GM18517 (cell line): ENCODE measurements at regions not wholly inside any gene's neighbourhood (a gene's known extent, or its start where the extent isn't known, plus 50 kb on each side); places are given as distances from the start of the nearest gene placed in this dataset.

Experiments used
- ATAC-seq: cut with Tn5 transposase; IDR thresholded peaks from one replicate; pipeline ENCODE4 v1.9.1; 2021; ENCODE audit warnings: mild to moderate bottlenecking, moderate library complexity; ENCODE audit not compliant: unreplicated experiment

- no peak for ATAC-seq
Measured at GRCh38 chr4:179855469-179855868, 2387.7 kb upstream of the TENM3 start.

- ATAC-seq, result no peak
Measured at GRCh38 chr4:179858221-179858620, 2385.0 kb upstream of the TENM3 start.

- peak; percentile 79 for ATAC-seq
Measured at GRCh38 chr4:179867300-179867878, 2375.8 kb upstream of the TENM3 start.

DNA sequence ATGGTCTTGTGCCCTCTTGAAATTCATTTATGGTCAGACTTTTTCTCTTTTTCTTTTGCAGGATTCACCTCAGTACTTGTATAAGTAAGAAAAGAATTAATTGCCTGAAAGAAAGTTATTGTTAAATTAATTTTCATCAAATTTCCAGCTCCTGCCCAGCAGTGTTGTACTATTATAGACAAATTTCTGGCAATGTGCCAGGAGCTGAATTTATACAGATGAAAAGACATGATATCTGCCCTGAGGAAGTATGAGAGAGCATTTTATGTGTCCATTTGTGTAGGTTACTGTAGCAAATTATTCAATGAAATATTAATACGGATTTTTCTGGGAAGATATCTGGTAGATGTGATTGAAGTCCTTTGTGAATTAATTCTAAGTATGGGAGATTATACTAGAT lies 2371.5 kb upstream of the TENM3 start:
- no peak for ATAC-seq

- ATAC-seq, result no peak
Measured at GRCh38 chr4:179872755-179873154, 2370.4 kb upstream of the TENM3 start.

- no peak for ATAC-seq
Measured at GRCh38 chr4:179880756-179881155, 2362.4 kb upstream of the TENM3 start.

- ATAC-seq, result no peak
Measured at GRCh38 chr4:179894066-179894778, 2349.0 kb upstream of the TENM3 start.

DNA sequence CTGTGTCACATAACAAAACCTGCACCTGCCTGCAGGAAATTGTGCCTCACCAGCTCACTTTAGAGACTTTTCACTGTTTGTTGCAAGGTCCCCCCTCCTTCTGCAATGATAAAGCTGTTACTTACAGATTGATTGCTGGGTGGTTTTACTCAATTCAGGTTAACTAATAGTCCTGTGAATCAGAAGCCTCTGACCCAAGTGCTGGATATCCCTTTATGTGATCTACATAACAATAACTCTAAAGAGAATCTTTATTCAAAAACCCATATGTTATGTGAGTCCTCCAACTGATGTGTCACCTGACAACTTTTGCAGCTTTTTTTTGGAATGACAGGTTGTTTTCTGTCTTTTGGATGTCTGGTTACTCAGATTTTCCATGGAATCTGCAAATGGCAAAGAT lies 2323.6 kb upstream of the TENM3 start:
- no peak for ATAC-seq

DNA sequence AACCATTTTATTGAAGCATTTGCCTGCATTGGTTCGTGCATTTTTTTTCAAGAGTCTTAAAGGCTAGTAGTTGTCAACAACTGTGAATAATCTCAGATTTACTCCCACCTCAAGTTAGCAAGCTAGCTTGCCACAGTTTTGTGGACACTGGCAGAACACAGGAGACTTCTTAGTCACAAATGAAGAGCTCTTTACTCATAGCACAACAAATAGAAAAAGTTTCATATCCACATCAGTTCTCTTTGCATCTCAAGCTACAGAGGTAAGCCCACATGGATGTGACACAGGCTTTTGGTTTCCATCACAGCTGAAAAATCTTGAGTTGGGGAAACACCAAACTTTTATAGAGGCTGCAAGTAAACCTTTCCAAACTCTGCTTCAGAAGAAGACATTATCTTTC lies 2315.7 kb upstream of the TENM3 start:
- no peak for ATAC-seq

DNA sequence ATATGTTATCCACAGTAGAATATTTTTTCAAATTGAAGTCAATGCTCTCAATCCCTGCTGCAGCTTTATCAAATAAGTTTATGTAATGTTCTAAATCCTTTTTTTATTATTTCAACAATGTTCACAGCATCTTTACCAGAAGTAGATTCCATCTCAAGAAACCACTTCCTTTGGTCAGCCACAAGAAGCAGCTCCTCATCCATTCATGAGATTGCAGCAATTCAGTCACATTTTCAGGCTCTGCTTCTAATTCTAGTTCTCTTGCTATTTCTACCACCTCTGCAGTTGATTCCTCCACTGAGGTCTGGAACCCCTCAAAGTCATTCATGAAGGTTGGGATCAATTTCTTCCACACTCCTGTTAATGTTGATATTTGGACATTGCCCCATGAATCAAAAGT lies 2301.3 kb upstream of the TENM3 start:
- ATAC-seq, result no peak

- no peak for ATAC-seq
Measured at GRCh38 chr4:179976777-179977176, 2266.4 kb upstream of the TENM3 start.

GRCh38 chr4:179977378-179977777 lies 2265.8 kb upstream of the TENM3 start:
- no peak for ATAC-seq

- no peak for ATAC-seq
Measured at GRCh38 chr4:179981161-179981560, 2262.0 kb upstream of the TENM3 start.

DNA sequence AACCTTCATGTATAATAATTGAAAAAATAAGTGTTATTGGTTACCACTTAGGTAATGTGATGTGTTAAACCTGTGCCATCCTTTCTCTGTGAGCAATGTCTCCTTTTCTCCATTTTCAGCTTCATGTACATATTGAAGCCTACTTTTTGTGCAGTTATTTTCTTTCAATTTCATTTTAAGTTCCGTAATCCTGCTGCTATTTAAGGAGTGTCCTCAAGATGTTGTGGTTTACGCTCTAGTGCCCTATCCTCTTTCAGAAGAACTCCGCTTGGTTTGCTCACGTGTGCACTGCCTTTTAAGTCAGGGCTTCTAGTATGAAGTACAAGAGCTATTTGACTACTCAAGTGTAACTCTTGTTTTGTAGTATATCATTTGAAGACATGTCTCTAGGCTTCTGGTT lies 2253.2 kb upstream of the TENM3 start:
- peak; percentile 98 for ATAC-seq

DNA sequence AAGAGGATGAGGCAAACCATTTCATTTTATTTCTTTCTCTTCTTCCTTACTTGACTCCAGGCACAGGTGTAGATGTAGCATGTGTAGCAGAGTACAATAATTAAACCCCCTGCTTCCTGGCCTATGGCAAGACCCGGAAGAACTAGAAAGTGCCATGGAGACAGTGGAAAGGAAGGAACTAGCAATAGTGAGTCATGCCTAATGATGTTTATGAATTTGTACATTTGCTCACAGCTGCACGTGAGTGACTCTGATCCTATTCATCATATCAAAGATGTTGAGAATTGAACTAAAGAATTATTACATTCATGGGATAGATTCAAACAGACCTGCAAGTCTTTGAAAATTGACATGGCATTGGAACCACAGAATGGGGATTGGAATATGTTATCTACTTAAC lies 2233.9 kb upstream of the TENM3 start:
- ATAC-seq, result no peak

DNA sequence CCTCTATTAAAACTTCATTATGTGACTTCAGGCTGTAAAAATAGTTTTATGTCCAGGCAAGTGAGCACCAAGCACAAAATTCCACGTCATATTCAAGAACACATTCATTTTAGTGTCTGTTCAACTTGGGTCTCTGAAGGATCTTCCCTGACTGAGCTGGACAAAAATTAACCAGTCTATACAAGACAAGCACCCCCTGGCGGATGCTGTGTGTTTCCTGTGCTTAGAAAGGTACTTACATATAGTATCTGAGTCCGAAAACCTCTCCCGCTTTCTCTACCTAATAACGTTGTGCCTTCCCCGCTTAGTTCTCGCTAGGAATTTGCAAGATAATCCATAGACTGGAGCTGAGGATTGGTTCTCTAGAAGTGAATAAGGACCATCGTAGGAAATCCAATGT lies 2214.5 kb upstream of the TENM3 start:
- ATAC-seq, result peak; percentile 74

DNA sequence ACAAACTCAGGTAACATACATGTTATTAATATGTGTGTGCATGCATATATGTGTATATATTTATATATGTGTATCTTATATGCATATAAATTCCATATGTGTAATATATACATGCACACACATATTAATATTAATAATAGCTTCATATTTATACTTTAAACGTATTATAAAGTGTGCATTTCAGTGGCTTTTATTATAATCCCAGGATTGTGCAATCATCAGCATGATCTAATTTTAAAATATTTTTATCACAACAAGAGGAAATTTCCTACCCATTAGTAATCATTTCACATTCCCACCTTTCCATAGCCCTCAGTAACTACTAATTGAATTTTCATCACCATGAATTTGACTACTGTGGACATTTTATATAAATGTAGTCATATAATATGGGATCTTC lies 2211.9 kb upstream of the TENM3 start:
- ATAC-seq, result no peak

DNA sequence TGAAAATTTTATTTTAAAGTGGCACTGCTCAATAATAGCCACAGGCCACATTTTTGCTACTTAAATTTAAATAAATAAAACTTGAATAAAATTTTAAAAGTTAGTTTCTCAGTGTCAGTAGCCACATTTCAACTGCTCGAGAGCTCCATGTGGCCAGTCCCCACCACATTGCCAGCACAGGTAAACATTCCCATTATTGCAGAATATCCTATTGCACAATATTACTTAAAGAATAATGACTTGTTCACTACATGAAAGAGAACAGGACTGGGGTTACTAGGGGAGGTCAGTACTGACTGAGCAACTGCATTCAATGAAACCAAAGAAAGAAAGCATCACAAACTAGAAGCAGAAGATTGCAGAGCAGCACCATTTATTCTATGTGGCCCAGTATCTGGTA lies 2201.6 kb upstream of the TENM3 start:
- ATAC-seq, result no peak

DNA sequence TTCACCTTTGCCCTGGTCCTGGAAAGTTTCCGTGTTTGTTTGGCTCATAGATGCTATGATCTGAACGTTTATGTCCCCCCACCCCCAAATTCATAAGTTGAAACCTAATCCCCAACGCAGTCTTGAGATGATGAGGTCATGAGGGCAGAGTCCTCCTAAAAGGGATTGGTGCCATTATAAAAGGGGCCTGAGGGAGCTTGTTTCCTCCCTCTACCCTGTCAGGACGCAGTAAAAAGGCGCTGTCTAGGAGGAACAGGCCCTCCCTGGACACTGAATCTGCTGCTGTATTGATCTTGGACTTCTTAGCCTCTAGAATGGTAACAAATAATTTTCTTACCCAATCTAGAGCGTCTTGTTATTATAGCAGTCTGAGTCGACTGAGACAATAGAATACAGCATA lies 2190.6 kb upstream of the TENM3 start:
- ATAC-seq, result no peak

DNA sequence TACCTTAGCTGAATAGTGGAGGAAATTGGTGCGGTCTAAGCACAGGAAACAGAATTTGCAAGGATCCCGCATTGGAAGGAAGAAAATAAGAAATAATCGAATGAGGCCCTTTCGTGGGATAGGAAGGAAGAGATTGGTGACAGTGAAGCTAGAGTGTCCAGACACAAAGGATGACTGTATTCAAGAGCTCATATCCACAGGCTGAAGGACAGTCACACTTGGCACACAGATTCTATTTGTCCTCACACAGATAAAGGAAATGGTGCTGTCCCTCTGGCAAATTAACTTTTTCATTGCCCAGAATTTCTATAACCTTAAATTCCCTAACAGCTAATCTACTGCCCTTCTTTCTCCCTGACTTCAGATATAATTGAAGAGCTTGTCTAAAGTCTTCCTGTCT lies 2188.9 kb upstream of the TENM3 start:
- ATAC-seq, result no peak

GRCh38 chr4:180057299-180057721 lies 2185.9 kb upstream of the TENM3 start:
- ATAC-seq, result no peak

- ATAC-seq, result no peak
Measured at GRCh38 chr4:180057891-180058671, 2185.1 kb upstream of the TENM3 start.
